ENCODE measurements at regions not wholly inside any gene's neighbourhood (a gene's known extent, or its start where the extent isn't known, plus 50 kb on each side); places are given as distances from the start of the nearest gene placed in this dataset.

GRCh38 chr6:112457886-112458285 lies 110.8 kb downstream of the RFPL4B start:
- no peak for TF ChIP-seq CTCF (IDR thresholded peaks at IDR 0.05; ENCODE audit: insufficient read depth, low read depth, low read length, missing control alignments)
- H3K4me3 ChIP-seq (ENCODE audit: low read depth, low read length) = no peak overlapping the region
- no peak for DNase-seq (ENCODE audit: low read depth)

GRCh38 chr6:112459758-112460304 lies 112.7 kb downstream of the RFPL4B start:
- no peak for TF ChIP-seq CTCF (IDR thresholded peaks at IDR 0.05; ENCODE audit: insufficient read depth, low read depth, low read length, missing control alignments)
- DNase-seq (ENCODE audit: low read depth) = no peak
- no peak overlapping the region for H3K4me3 ChIP-seq (ENCODE audit: low read depth, low read length)

GRCh38 chr6:112464901-112465665 lies 118.0 kb downstream of the RFPL4B start:
- H3K4me3 ChIP-seq (ENCODE audit: low read depth, low read length) = no peak overlapping the region
- no peak for DNase-seq (ENCODE audit: low read depth)
- TF ChIP-seq CTCF (IDR thresholded peaks at IDR 0.05; ENCODE audit: insufficient read depth, low read depth, low read length, missing control alignments) = no peak

GRCh38 chr6:112466373-112467151 lies 119.4 kb downstream of the RFPL4B start:
- DNase-seq (ENCODE audit: low read depth) = peak; percentile 21
- no peak overlapping the region for H3K4me3 ChIP-seq (ENCODE audit: low read depth, low read length)
- TF ChIP-seq CTCF (IDR thresholded peaks at IDR 0.05; ENCODE audit: insufficient read depth, low read depth, low read length, missing control alignments) = no peak

- no peak for DNase-seq (ENCODE audit: low read depth)
- TF ChIP-seq CTCF (IDR thresholded peaks at IDR 0.05; ENCODE audit: insufficient read depth, low read depth, low read length, missing control alignments) = no peak
- H3K4me3 ChIP-seq (ENCODE audit: low read depth, low read length) = no peak overlapping the region
Measured at GRCh38 chr6:112468359-112468758, 121.2 kb downstream of the RFPL4B start.

- TF ChIP-seq CTCF (IDR thresholded peaks at IDR 0.05; ENCODE audit: insufficient read depth, low read depth, low read length, missing control alignments) = no peak
- DNase-seq (ENCODE audit: low read depth) = no peak
- H3K4me3 ChIP-seq (ENCODE audit: low read depth, low read length) = no peak overlapping the region
Measured at GRCh38 chr6:112469306-112469705, 122.2 kb downstream of the RFPL4B start.

Data from GM12865 (cell line).